Mucosa of rectum (tissue), 2 donors: ENCODE measurements at regions not wholly inside any gene's neighbourhood (a gene's known extent, or its start where the extent isn't known, plus 50 kb on each side); places are given as distances from the start of the nearest gene placed in this dataset.

Experiments
- H3K27ac ChIP-seq, 2 donors: one replicate each; pipeline ENCODE4 v1.7.0; 2013; ENCODE audit warnings: inconsistent platforms in 2 of 2, low read depth in 2 of 2, low read length in 2 of 2
- H3K27me3 ChIP-seq, 2 donors: one replicate each; pipeline ENCODE4 v1.7.0; 2013; ENCODE audit warnings: low read length in 2 of 2; ENCODE audit not compliant: control insufficient read depth in 2 of 2, insufficient read depth in 2 of 2
- H3K36me3 ChIP-seq, 2 donors: one replicate each; pipeline ENCODE4 v1.7.0; 2013; ENCODE audit warnings: low read length in 2 of 2; ENCODE audit not compliant: control insufficient read depth in 2 of 2, insufficient read depth in 2 of 2
- H3K4me1 ChIP-seq, 2 donors: one replicate each; pipeline ENCODE4 v1.7.0; 2013; ENCODE audit warnings: low read length in 2 of 2, mild to moderate bottlenecking in 1 of 2; ENCODE audit not compliant: control insufficient read depth in 2 of 2, insufficient read depth in 2 of 2
- H3K4me3 ChIP-seq, 2 donors: one replicate each; pipeline ENCODE4 v1.7.0; 2013; ENCODE audit warnings: low read length in 2 of 2
- H3K9ac ChIP-seq, 2 donors: one replicate each; pipeline ENCODE4 v1.7.0; 2013; ENCODE audit warnings: low read length in 2 of 2, low read depth in 1 of 2, mild to moderate bottlenecking in 1 of 2
- H3K9me3 ChIP-seq, 2 donors: one replicate each; pipeline ENCODE4 v1.7.0; 2013; ENCODE audit warnings: low read length in 2 of 2; ENCODE audit not compliant: control insufficient read depth in 2 of 2
- donor health status: healthy.
- donor health status: Normal muscosa, but diverticular disease.

- Histone ChIP-seq H3K4me3 (no peak overlapping the region), H3K4me1 (no peaks in the 10 kb centered on the region), H3K27ac (no peak overlapping the region), H3K27me3 (no peaks in the 10 kb centered on the region), H3K9me3 (no peaks in the 10 kb centered on the region), H3K9ac (no peak overlapping the region), H3K36me3 (no peaks in the 10 kb centered on the region)
Measured at GRCh38 chr9:82546136-82546535, 516.8 kb downstream of the RASEF start.

- Histone ChIP-seq H3K27me3 (no peaks in the 10 kb centered on the region), H3K9me3 (no peaks in the 10 kb centered on the region), H3K4me1 (no peaks in the 10 kb centered on the region), H3K4me3 (no peak overlapping the region), H3K9ac (no peak overlapping the region), H3K36me3 (no peaks in the 10 kb centered on the region), H3K27ac (no peak overlapping the region)
Measured at GRCh38 chr9:82547995-82548394, 514.9 kb downstream of the RASEF start.

- Histone ChIP-seq H3K27me3 (no peaks in the 10 kb centered on the region), H3K4me3 (no peak overlapping the region), H3K9me3 (no peaks in the 10 kb centered on the region), H3K4me1 (no peaks in the 10 kb centered on the region), H3K27ac (no peak overlapping the region), H3K36me3 (no peaks in the 10 kb centered on the region), H3K9ac (no peak overlapping the region)
Measured at GRCh38 chr9:82549174-82549821, 513.6 kb downstream of the RASEF start.

- H3K4me1 ChIP-seq: no peaks in the 10 kb centered on the region
- H3K4me3 ChIP-seq: no peak overlapping the region
- no peak overlapping the region for H3K9ac ChIP-seq
- no peaks in the 10 kb centered on the region for H3K9me3 ChIP-seq
- no peaks in the 10 kb centered on the region for H3K27me3 ChIP-seq
- H3K36me3 ChIP-seq: no peaks in the 10 kb centered on the region
- no peak overlapping the region for H3K27ac ChIP-seq
Measured at GRCh38 chr9:82552784-82553183, 510.2 kb downstream of the RASEF start.

GRCh38 chr9:82553654-82554366 lies 509.1 kb downstream of the RASEF start:
- H3K27me3 ChIP-seq: no peaks in the 10 kb centered on the region
- no peak overlapping the region for H3K4me3 ChIP-seq
- H3K27ac ChIP-seq: no peak overlapping the region
- H3K9me3 ChIP-seq: no peaks in the 10 kb centered on the region
- peaks cover 0 to 2% of the 10 kb centered on the region in 2 donors for H3K4me1 ChIP-seq
- no peaks in the 10 kb centered on the region for H3K36me3 ChIP-seq
- H3K9ac ChIP-seq: no peak overlapping the region

GRCh38 chr9:82554381-82554780 lies 508.6 kb downstream of the RASEF start:
- Histone ChIP-seq H3K9ac (no peak overlapping the region), H3K4me1 (peaks cover 0 to 4% of the 10 kb centered on the region in 2 donors), H3K27ac (no peak overlapping the region), H3K9me3 (no peaks in the 10 kb centered on the region), H3K36me3 (no peaks in the 10 kb centered on the region), H3K4me3 (no peak overlapping the region), H3K27me3 (no peaks in the 10 kb centered on the region)

GRCh38 chr9:82555031-82555430 lies 507.9 kb downstream of the RASEF start:
- Histone ChIP-seq H3K9me3 (no peaks in the 10 kb centered on the region), H3K9ac (no peak overlapping the region), H3K36me3 (no peaks in the 10 kb centered on the region), H3K4me3 (no peak overlapping the region), H3K27me3 (no peaks in the 10 kb centered on the region), H3K27ac (no peak overlapping the region), H3K4me1 (peaks cover 0 to 5% of the 10 kb centered on the region in 2 donors)

GRCh38 chr9:82555431-82556051 lies 507.4 kb downstream of the RASEF start:
- Histone ChIP-seq H3K36me3 (no peaks in the 10 kb centered on the region), H3K9me3 (no peaks in the 10 kb centered on the region), H3K9ac (no peak overlapping the region), H3K27me3 (no peaks in the 10 kb centered on the region), H3K4me1 (peaks cover 0 to 10% of the 10 kb centered on the region in 2 donors), H3K4me3 (no peak overlapping the region), H3K27ac (no peak overlapping the region)

GRCh38 chr9:82558346-82558745 lies 504.6 kb downstream of the RASEF start:
- Histone ChIP-seq H3K27me3 (no peaks in the 10 kb centered on the region), H3K9me3 (no peaks in the 10 kb centered on the region), H3K9ac (no peak overlapping the region), H3K36me3 (no peaks in the 10 kb centered on the region), H3K4me3 (no peak overlapping the region), H3K27ac (no peak overlapping the region), H3K4me1 (peaks cover 0 to 13% of the 10 kb centered on the region in 2 donors)

GRCh38 chr9:82558855-82559630 lies 503.9 kb downstream of the RASEF start:
- no peak overlapping the region for H3K4me3 ChIP-seq
- H3K4me1 ChIP-seq: peaks cover 0 to 13% of the 10 kb centered on the region in 2 donors
- no peaks in the 10 kb centered on the region for H3K9me3 ChIP-seq
- H3K27me3 ChIP-seq: no peaks in the 10 kb centered on the region
- no peak overlapping the region for H3K9ac ChIP-seq
- no peak overlapping the region for H3K27ac ChIP-seq
- H3K36me3 ChIP-seq: no peaks in the 10 kb centered on the region
